GM23338 (cell line): ENCODE measurements at regions not wholly inside any gene's neighbourhood (a gene's known extent, or its start where the extent isn't known, plus 50 kb on each side); places are given as distances from the start of the nearest gene placed in this dataset.

Experiments
- ATAC-seq: fragments of 200-7000 bp; cut with Tn5 transposase; 3 replicates; pipeline ENCODE4 v1.9.1; 2020
- DNase-seq: peaks from one replicate; pipeline ENCODE4 v3.0.0-alpha.2; 2015; ENCODE audit warnings: low spot score
- H2AFZ ChIP-seq: fragments of 200-600 bp; sonication (generic); 2 replicates; pipeline ENCODE4 v1.8.0; 2016; ENCODE audit warnings: antibody characterized with exemption, mild to moderate bottlenecking, moderate library complexity
- H3F3A ChIP-seq: fragments of 200-600 bp; sonication (generic); replicated peaks from 2 replicates; pipeline ENCODE4 v1.8.0; 2017; ENCODE audit warnings: antibody characterized with exemption, mixed run types, low read depth
- H3K27ac ChIP-seq: fragments of 200-600 bp; sonication (generic); 2 replicates; pipeline ENCODE4 v1.6.1; 2016; ENCODE audit warnings: low read depth
- H3K27me3 ChIP-seq: fragments of 200-600 bp; sonication (generic); 2 replicates; pipeline ENCODE4 v1.8.0; 2016; ENCODE audit warnings: mild to moderate bottlenecking, mixed run types, moderate library complexity; ENCODE audit not compliant: insufficient read depth
- H3K36me3 ChIP-seq: fragments of 200-600 bp; sonication (generic); 2 replicates; pipeline ENCODE4 v1.8.0; 2016; ENCODE audit warnings: mild to moderate bottlenecking; ENCODE audit not compliant: insufficient read depth
- H3K4me1 ChIP-seq: fragments of 200-600 bp; sonication (generic); 2 replicates; pipeline ENCODE4 v1.8.0; 2016; ENCODE audit warnings: mild to moderate bottlenecking, moderate library complexity; ENCODE audit not compliant: insufficient read depth
- H3K4me2 ChIP-seq: fragments of 200-600 bp; sonication (generic); 2 replicates; pipeline ENCODE4 v1.7.1; 2017; ENCODE audit warnings: mixed run types
- H3K4me3 ChIP-seq: fragments of 200-600 bp; sonication (generic); 2 replicates; pipeline ENCODE4 v1.6.1; 2016; ENCODE audit warnings: mixed run types
- H3K79me2 ChIP-seq: fragments of 200-600 bp; sonication (generic); replicated peaks from 2 replicates; pipeline ENCODE4 v1.8.0; 2017; ENCODE audit warnings: mild to moderate bottlenecking; ENCODE audit not compliant: insufficient read depth
- H3K9me2 ChIP-seq: fragments of 200-600 bp; sonication (generic); 2 replicates; pipeline ENCODE4 v1.8.0; 2017; ENCODE audit not compliant: insufficient read depth
- H4K20me1 ChIP-seq: fragments of 200-600 bp; sonication (generic); replicated peaks from 2 replicates; pipeline ENCODE4 v1.8.0; 2017; ENCODE audit warnings: mild to moderate bottlenecking; ENCODE audit not compliant: insufficient read depth
- H3K27ac Mint-ChIP-seq: 2 replicates; pipeline ENCODE4 v1.8.0; 2020; ENCODE audit warnings: inconsistent platforms, mild to moderate bottlenecking, moderate library complexity, mixed read lengths
- H3K27me3 Mint-ChIP-seq: 3 replicates; pipeline ENCODE4 v1.8.0; 2022; ENCODE audit warnings: low read depth, mild to moderate bottlenecking, moderate library complexity, mixed read lengths, inconsistent platforms; ENCODE audit not compliant: insufficient read depth, poor library complexity
- H3K36me3 Mint-ChIP-seq: 3 replicates; pipeline ENCODE4 v1.8.0; 2021; ENCODE audit warnings: low read depth, mild to moderate bottlenecking, inconsistent platforms, moderate library complexity, mixed read lengths
- H3K4me1 Mint-ChIP-seq: 3 replicates; pipeline ENCODE4 v1.8.0; 2020; ENCODE audit warnings: mild to moderate bottlenecking, inconsistent platforms, mixed read lengths
- H3K4me3 Mint-ChIP-seq: 3 replicates; pipeline ENCODE4 v1.8.0; 2021; ENCODE audit warnings: moderate library complexity, mild to moderate bottlenecking, inconsistent platforms, mixed read lengths
- H3K9me3 Mint-ChIP-seq: 3 replicates; pipeline ENCODE4 v1.8.0; 2020; ENCODE audit warnings: moderate library complexity, mild to moderate bottlenecking, inconsistent platforms, mixed read lengths
- CREB1 ChIP-seq: fragments of 250-450 bp; sonication (Bioruptor Pico); IDR thresholded peaks from 2 replicates; pipeline ENCODE4 v1.5.0; 2020; ENCODE audit warnings: low read depth, mild to moderate bottlenecking, moderate library complexity
- CTCF ChIP-seq, 2 experiments: fragments of 200-600 bp in 1 of 2; sonication (generic) in 1 of 2; conservative IDR thresholded peaks; 2 replicates each; pipeline versions ENCODE4 v1.5.1 to v1.6.1; 2016 to 2017; ENCODE audit warnings: antibody characterized with exemption in 2 of 2, low read depth in 2 of 2, mild to moderate bottlenecking in 2 of 2, moderate library complexity in 1 of 2
- EZH2 ChIP-seq: fragments of 200-600 bp; sonication (generic); IDR thresholded peaks from one replicate; pipeline ENCODE4 v1.8.0; 2017; ENCODE audit warnings: antibody characterized with exemption, mild to moderate bottlenecking, low read depth; ENCODE audit not compliant: unreplicated experiment
- EZH2phosphoT487 ChIP-seq: fragments of 200-600 bp; sonication (generic); IDR thresholded peaks from one replicate; pipeline ENCODE4 v1.8.1; 2018; ENCODE audit warnings: antibody characterized with exemption; ENCODE audit not compliant: unreplicated experiment
- JUNB ChIP-seq: IDR thresholded peaks from one replicate; pipeline ENCODE4 v1.6.1; 2016; ENCODE audit warnings: antibody characterized with exemption; ENCODE audit not compliant: unreplicated experiment
- POLR2AphosphoS5 ChIP-seq: IDR thresholded peaks from 2 replicates; pipeline ENCODE4 v1.6.1; 2016; ENCODE audit warnings: antibody characterized with exemption, low read depth
- STAT1 ChIP-seq: IDR thresholded peaks from one replicate; pipeline ENCODE4 v1.6.1; 2016; ENCODE audit warnings: antibody characterized with exemption; ENCODE audit not compliant: unreplicated experiment
- ZNF114 ChIP-seq: fragments of 250-450 bp; sonication (Bioruptor Pico); IDR thresholded peaks from 2 replicates; pipeline ENCODE4 v1.5.0; 2020; ENCODE audit warnings: mild to moderate bottlenecking, moderate library complexity
- TF ChIP-seq, protein P1 (sequence below): IDR thresholded peaks from one replicate; pipeline ENCODE4 v1.6.1; 2018; ENCODE audit warnings: antibody characterized with exemption; ENCODE audit not compliant: unreplicated experiment
- TF ChIP-seq, protein P2 (sequence below): IDR thresholded peaks from 2 replicates; pipeline ENCODE4 v1.6.1; 2016; ENCODE audit warnings: antibody characterized with exemption

- TF ChIP-seq, protein P1, sequence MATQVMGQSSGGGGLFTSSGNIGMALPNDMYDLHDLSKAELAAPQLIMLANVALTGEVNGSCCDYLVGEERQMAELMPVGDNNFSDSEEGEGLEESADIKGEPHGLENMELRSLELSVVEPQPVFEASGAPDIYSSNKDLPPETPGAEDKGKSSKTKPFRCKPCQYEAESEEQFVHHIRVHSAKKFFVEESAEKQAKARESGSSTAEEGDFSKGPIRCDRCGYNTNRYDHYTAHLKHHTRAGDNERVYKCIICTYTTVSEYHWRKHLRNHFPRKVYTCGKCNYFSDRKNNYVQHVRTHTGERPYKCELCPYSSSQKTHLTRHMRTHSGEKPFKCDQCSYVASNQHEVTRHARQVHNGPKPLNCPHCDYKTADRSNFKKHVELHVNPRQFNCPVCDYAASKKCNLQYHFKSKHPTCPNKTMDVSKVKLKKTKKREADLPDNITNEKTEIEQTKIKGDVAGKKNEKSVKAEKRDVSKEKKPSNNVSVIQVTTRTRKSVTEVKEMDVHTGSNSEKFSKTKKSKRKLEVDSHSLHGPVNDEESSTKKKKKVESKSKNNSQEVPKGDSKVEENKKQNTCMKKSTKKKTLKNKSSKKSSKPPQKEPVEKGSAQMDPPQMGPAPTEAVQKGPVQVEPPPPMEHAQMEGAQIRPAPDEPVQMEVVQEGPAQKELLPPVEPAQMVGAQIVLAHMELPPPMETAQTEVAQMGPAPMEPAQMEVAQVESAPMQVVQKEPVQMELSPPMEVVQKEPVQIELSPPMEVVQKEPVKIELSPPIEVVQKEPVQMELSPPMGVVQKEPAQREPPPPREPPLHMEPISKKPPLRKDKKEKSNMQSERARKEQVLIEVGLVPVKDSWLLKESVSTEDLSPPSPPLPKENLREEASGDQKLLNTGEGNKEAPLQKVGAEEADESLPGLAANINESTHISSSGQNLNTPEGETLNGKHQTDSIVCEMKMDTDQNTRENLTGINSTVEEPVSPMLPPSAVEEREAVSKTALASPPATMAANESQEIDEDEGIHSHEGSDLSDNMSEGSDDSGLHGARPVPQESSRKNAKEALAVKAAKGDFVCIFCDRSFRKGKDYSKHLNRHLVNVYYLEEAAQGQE = no peak
- TF ChIP-seq EZH2 = no peak
- TF ChIP-seq, protein P2, sequence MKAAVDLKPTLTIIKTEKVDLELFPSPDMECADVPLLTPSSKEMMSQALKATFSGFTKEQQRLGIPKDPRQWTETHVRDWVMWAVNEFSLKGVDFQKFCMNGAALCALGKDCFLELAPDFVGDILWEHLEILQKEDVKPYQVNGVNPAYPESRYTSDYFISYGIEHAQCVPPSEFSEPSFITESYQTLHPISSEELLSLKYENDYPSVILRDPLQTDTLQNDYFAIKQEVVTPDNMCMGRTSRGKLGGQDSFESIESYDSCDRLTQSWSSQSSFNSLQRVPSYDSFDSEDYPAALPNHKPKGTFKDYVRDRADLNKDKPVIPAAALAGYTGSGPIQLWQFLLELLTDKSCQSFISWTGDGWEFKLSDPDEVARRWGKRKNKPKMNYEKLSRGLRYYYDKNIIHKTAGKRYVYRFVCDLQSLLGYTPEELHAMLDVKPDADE = no peak
- TF ChIP-seq JUNB = no peak
- TF ChIP-seq CTCF (conservative IDR thresholded peaks at IDR 0.05; ENCODE audit: low read depth in 2 of 2) = no peak
- no peak for TF ChIP-seq ZNF114 (CRISPR knock-in tag)
- no peak for TF ChIP-seq EZH2phosphoT487
- no peak for TF ChIP-seq CREB1
- no peak for TF ChIP-seq STAT1
Measured at GRCh38 chr11:69355346-69355940, 61.5 kb downstream of the MYEOV start (continued).

- H3K27me3 ChIP-seq = no peaks in the 10 kb centered on the region
- H3K4me2 ChIP-seq = no peak overlapping the region
- no peak overlapping the region for H3K27ac Mint-ChIP-seq
- H3K9me3 Mint-ChIP-seq = peaks cover 12% of the 10 kb centered on the region
- H3K27me3 Mint-ChIP-seq = no peaks in the 10 kb centered on the region
- no peaks in the 10 kb centered on the region; the same call in 2 of the 3 replicates for H3K36me3 Mint-ChIP-seq
- H3K4me3 ChIP-seq = no peak overlapping the region
- no peaks in the 10 kb centered on the region for H3K9me2 ChIP-seq
- no peaks in the 10 kb centered on the region for H4K20me1 ChIP-seq
- H3F3A ChIP-seq = no peaks in the 10 kb centered on the region
- H3K79me2 ChIP-seq = no peaks in the 10 kb centered on the region
- ATAC-seq (no peak), DNase-seq (no peak)
- H3K36me3 ChIP-seq = no peaks in the 10 kb centered on the region
- no peak overlapping the region for H2AFZ ChIP-seq
- no peaks in the 10 kb centered on the region for H3K4me1 ChIP-seq
- no peak overlapping the region for H3K27ac ChIP-seq
- no peaks in the 10 kb centered on the region for H3K4me1 Mint-ChIP-seq
- H3K4me3 Mint-ChIP-seq = no peak overlapping the region
- TF ChIP-seq EZH2phosphoT487 (no peak), POLR2AphosphoS5 (no peak), JUNB (no peak), CREB1 (no peak)
- TF ChIP-seq, protein P1 = no peak
Measured at GRCh38 chr11:69355959-69356702, 62.2 kb downstream of the MYEOV start.
